HepG2 (cell line): ENCODE measurements at regions not wholly inside any gene's neighbourhood (a gene's known extent, or its start where the extent isn't known, plus 50 kb on each side); places are given as distances from the start of the nearest gene placed in this dataset.

Experiments
- ATAC-seq: fragments of 200-7000 bp; cut with Tn5 transposase; 3 replicates; pipeline ENCODE4 v1.9.1; 2020; ENCODE audit warnings: mild to moderate bottlenecking, moderate library complexity
- BruUV-seq: library from RNA; stranded (reverse); fragments of 400-500 nt; replicated peaks from 2 replicates; lab custom pipeline; 2021; lab: Mats Ljungman, UMichigan
- CTCF ChIA-PET: fragments of 300-600 bp; formaldehyde crosslinking; extraction: SDS; loops from one replicate; lab custom pipeline; 2021; ENCODE audit warnings: low total read pairs, inconsistent platforms, low intra/inter-chr PET ratio; lab: Yijun Ruan, JAX
- POLR2A ChIA-PET: fragments of 350-600 bp; sonication (Branson Sonifier 250); formaldehyde crosslinking; loops from one replicate; lab custom pipeline; 2020; ENCODE audit warnings: antibody characterized with exemption, inconsistent platforms; lab: Yijun Ruan, JAX
- DNase-seq: peaks from one replicate; pipeline ENCODE4 v3.0.0-alpha.2; 2015; ENCODE audit warnings: low spot score
- FAIRE-seq: peaks from 3 replicates; lab custom pipeline; 2011; peaks lifted over from hg19 to GRCh38; lab: Jason Lieb, UNC
- H2AFZ ChIP-seq: one replicate; pipeline ENCODE4 v1.6.1; 2011; ENCODE audit warnings: low read length, inconsistent platforms
- H3K27ac ChIP-seq: fragments of 300-600 bp; 3 replicates; pipeline ENCODE4 v1.8.0; 2011; ENCODE audit warnings: mixed run types, mild to moderate bottlenecking, mixed read lengths, low read length, inconsistent platforms; ENCODE audit not compliant: insufficient read depth; ENCODE audit errors: extremely low read length
- H3K27me3 ChIP-seq, 2 experiments: fragments of 200-600 bp in 1 of 2; 2 replicates in 1 of 2; 3 replicates in 1 of 2; pipeline versions ENCODE4 v1.6.0 to v1.8.0; 2011; ENCODE audit warnings: low read length in 2 of 2, mild to moderate bottlenecking in 2 of 2, moderate library complexity in 2 of 2, inconsistent platforms in 1 of 2; ENCODE audit not compliant: insufficient read depth in 2 of 2, control insufficient read depth in 1 of 2
- H3K36me3 ChIP-seq, 2 experiments: fragments of 200-600 bp in 1 of 2; replicated peaks in 1 of 2; 2 replicates in 1 of 2; 3 replicates in 1 of 2; pipeline versions ENCODE4 v1.5.1 to v1.8.0; 2011; ENCODE audit warnings: low read length in 2 of 2, inconsistent platforms in 1 of 2; ENCODE audit not compliant: insufficient read depth in 2 of 2, control insufficient read depth in 1 of 2
- H3K4me1 ChIP-seq: 2 replicates; pipeline ENCODE4 v1.5.1; 2012; ENCODE audit warnings: low read length, inconsistent platforms; ENCODE audit not compliant: insufficient read depth
- H3K4me2 ChIP-seq: 2 replicates; pipeline ENCODE4 v1.6.0; 2011; ENCODE audit warnings: low read depth, low read length, inconsistent platforms
- H3K4me3 ChIP-seq, 3 experiments: fragments of 200-600 bp in 1 of 3; sonication (generic), shearing (Covaris generic) in 1 of 3; replicated peaks in 1 of 3; 2 replicates each; pipeline ENCODE4 v1.5.1; 2011 to 2016; ENCODE audit warnings: low read length in 3 of 3, inconsistent platforms in 2 of 3, low read depth in 2 of 3, mild to moderate bottlenecking in 2 of 3, control low read depth in 1 of 3, mixed read lengths in 1 of 3; ENCODE audit not compliant: insufficient read depth in 1 of 3
- H3K79me2 ChIP-seq: one replicate; pipeline ENCODE4 v1.6.1; 2011; ENCODE audit warnings: low read length, inconsistent platforms; ENCODE audit not compliant: insufficient read depth
- H3K9ac ChIP-seq: 2 replicates; pipeline ENCODE4 v1.6.0; 2011; ENCODE audit warnings: mild to moderate bottlenecking, low read depth, low read length, inconsistent platforms; ENCODE audit not compliant: insufficient read depth
- H3K9me3 ChIP-seq: 2 replicates; pipeline ENCODE4 v1.5.1; 2012; ENCODE audit warnings: mild to moderate bottlenecking, low read length
- H4K20me1 ChIP-seq: 2 replicates; pipeline ENCODE4 v1.6.0; 2011; ENCODE audit warnings: inconsistent platforms, mild to moderate bottlenecking, low read length, moderate library complexity; ENCODE audit not compliant: insufficient read depth
- ATAD3A ChIP-seq: sonication (generic); formaldehyde crosslinking; IDR thresholded peaks from 2 replicates; pipeline ENCODE4 v1.4.0; 2020; ENCODE audit warnings: missing genetic modification reagents
- HCFC1 ChIP-seq: fragments of 150-350 bp; IDR thresholded peaks from 2 replicates; pipeline ENCODE4 v1.6.1; 2014; ENCODE audit warnings: low read depth, low read length
- HNF1B ChIP-seq: sonication (generic); formaldehyde crosslinking; IDR thresholded peaks from 2 replicates; pipeline ENCODE4 v1.5.1; 2020; ENCODE audit warnings: mild to moderate bottlenecking, moderate library complexity, missing genetic modification reagents
- KAT2B ChIP-seq: fragments of 150-350 bp; IDR thresholded peaks from 2 replicates; pipeline ENCODE4 v1.6.1; 2014; ENCODE audit warnings: low read depth, low read length, borderline replicate concordance
- NR2F6 ChIP-seq, 2 experiments: IDR thresholded peaks; 2 replicates each; pipeline ENCODE4 v1.6.1; 2016; ENCODE audit warnings: antibody characterized with exemption in 1 of 2, mild to moderate bottlenecking in 1 of 2
- NR3C1 ChIP-seq: sonication (generic); formaldehyde crosslinking; IDR thresholded peaks from 2 replicates; pipeline ENCODE4 v1.4.0; 2020; ENCODE audit warnings: missing genetic modification reagents
- NRL ChIP-seq: sonication (generic); formaldehyde crosslinking; IDR thresholded peaks from 2 replicates; pipeline ENCODE4 v1.5.0; 2020; ENCODE audit warnings: missing genetic modification reagents, mild to moderate bottlenecking, moderate library complexity, borderline replicate concordance
- RFX1 ChIP-seq: fragments of 450-650 bp; IDR thresholded peaks from 2 replicates; pipeline ENCODE4 v1.6.1; 2017
- SNRNP70 ChIP-seq: fragments of 200-400 bp; formaldehyde crosslinking; IDR thresholded peaks from 2 replicates; pipeline ENCODE4 v1.6.1; 2017; ENCODE audit warnings: mild to moderate bottlenecking, low read depth, low read length, moderate library complexity
- SRSF1 ChIP-seq: fragments of 200-400 bp; formaldehyde crosslinking; optimal IDR thresholded peaks from 2 replicates; pipeline ENCODE3; 2017; ENCODE audit warnings: mild to moderate bottlenecking, low read depth, low read length, moderate library complexity
- SRSF4 ChIP-seq: fragments of 200-400 bp; formaldehyde crosslinking; IDR thresholded peaks from one replicate; pipeline ENCODE4 v1.6.1; 2018; ENCODE audit warnings: mild to moderate bottlenecking, low read depth, low read length, moderate library complexity; ENCODE audit not compliant: poor library complexity, severe bottlenecking
- ZC3H13 ChIP-seq: sonication (generic); formaldehyde crosslinking; IDR thresholded peaks from 2 replicates; pipeline ENCODE4 v1.8.1; 2023; ENCODE audit warnings: mild to moderate bottlenecking, missing genetic modification reagents, moderate library complexity
- ZNF607 ChIP-seq: sonication (generic); formaldehyde crosslinking; IDR thresholded peaks from 2 replicates; pipeline ENCODE4 v1.5.1; 2020; ENCODE audit warnings: missing genetic modification reagents, mild to moderate bottlenecking, borderline replicate concordance
- ZNF629 ChIP-seq: sonication (generic); formaldehyde crosslinking; conservative IDR thresholded peaks from 2 replicates; pipeline ENCODE4 v1.5.0; 2020; ENCODE audit warnings: missing genetic modification reagents
- ZNF792 ChIP-seq: IDR thresholded peaks from 2 replicates; pipeline ENCODE4 v1.6.1; 2016
- WGBS: methylation state at CpG from one replicate; pipeline ENCODE4 v1.1.6; 2017; ENCODE audit warnings: low lambda C conversion rate; 5-methylcytosine and 5-hydroxymethylcytosine counted together
- in situ Hi-C: cut with HindIII; loops from 2 replicates; pipeline ENCODE4 v1.10.0; 2017; ENCODE audit warnings: low pct_unique_long_range_greater_than_20kb; ENCODE audit not compliant: extremely low pct_ligation_motif_present
- intact Hi-C: fragments of 100-400 bp; cut with micrococcal nuclease; formaldehyde crosslinking; loops from one replicate; pipeline ENCODE4 v1.10.0; 2022; ENCODE audit not compliant: unreplicated experiment
- TF ChIP-seq, protein P1 (sequence below): sonication (generic); formaldehyde crosslinking; IDR thresholded peaks from 2 replicates; pipeline ENCODE4 v1.4.0; 2020; ENCODE audit warnings: mild to moderate bottlenecking, missing genetic modification reagents

DNA sequence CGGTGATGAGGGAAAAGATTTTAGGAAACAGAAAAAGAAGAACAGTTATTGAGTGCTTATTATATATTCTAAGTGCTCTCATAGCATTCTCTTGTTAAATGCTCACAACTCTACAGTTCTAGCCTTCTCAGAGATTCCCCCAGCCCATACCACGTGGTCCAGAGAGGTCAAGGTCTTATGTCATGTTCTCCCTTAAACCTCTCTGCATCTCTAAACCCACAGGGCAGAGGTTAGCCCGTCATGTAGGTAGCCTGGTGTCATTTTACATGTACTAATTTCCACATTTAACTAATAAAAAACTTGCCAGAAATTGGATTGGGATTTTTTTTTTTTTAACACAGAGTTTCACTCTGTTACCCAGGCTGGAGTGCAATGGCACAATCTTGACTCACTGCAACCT is 178.0 kb downstream of the CEMIP2 start:
- DNase-seq, result no peak
- CTCF ChIA-PET, result no interaction called here
- Histone ChIP-seq H3K9ac (no peak overlapping the region), H3K4me3 (no peak overlapping the region), H3K9me3 (no peaks in the 10 kb centered on the region), H4K20me1 (no peaks in the 10 kb centered on the region), H3K4me1 (peaks cover 15% of the 10 kb centered on the region), H3K27ac (no peak overlapping the region), H3K4me2 (no peak overlapping the region), H3K27me3 (no peaks in the 10 kb centered on the region; a peak in 1 of 5 replicates), H2AFZ (no peak overlapping the region), H3K79me2 (no peaks in the 10 kb centered on the region), H3K36me3 (no peaks in the 10 kb centered on the region)
- 1% methylated on average over 3 of the region's 3 CpGs for WGBS
- no peak for ATAC-seq
- POLR2A ChIA-PET, result no interaction called here
- BruUV-seq, result no TSS peak
- in situ Hi-C loops (no loop called here), intact Hi-C loops (no loop called here)
- TF ChIP-seq SRSF4, result no peak
- 0 out of 2 replicates have a peak, but pooled peaks have one; percentile 39 for TF ChIP-seq NR2F6 (IDR thresholded peaks at IDR 0.05)
- TF ChIP-seq NR2F6 (CRISPR knock-in tag; IDR thresholded peaks at IDR 0.05), result no peak
- no peak for FAIRE-seq

- ChIA-PET POLR2A (no interaction called here), CTCF (no interaction called here)
- DNase-seq (no peak), FAIRE-seq (no peak), ATAC-seq (no peak)
- Histone ChIP-seq H3K4me2 (no peak overlapping the region), H3K4me1 (peaks cover 15% of the 10 kb centered on the region), H3K79me2 (no peaks in the 10 kb centered on the region), H3K27me3 (no peaks in the 10 kb centered on the region; a peak in 1 of 5 replicates), H3K9ac (no peak overlapping the region), H4K20me1 (no peaks in the 10 kb centered on the region), H3K4me3 (no peak overlapping the region), H3K9me3 (no peaks in the 10 kb centered on the region), H3K27ac (no peak overlapping the region), H2AFZ (no peak overlapping the region), H3K36me3 (no peaks in the 10 kb centered on the region)
- intact Hi-C loops, result no loop called here
- 6% methylated on average over 6 of the region's 6 CpGs for WGBS
- in situ Hi-C loops, result no loop called here
- BruUV-seq, result no TSS peak
- TF ChIP-seq, protein P1, sequence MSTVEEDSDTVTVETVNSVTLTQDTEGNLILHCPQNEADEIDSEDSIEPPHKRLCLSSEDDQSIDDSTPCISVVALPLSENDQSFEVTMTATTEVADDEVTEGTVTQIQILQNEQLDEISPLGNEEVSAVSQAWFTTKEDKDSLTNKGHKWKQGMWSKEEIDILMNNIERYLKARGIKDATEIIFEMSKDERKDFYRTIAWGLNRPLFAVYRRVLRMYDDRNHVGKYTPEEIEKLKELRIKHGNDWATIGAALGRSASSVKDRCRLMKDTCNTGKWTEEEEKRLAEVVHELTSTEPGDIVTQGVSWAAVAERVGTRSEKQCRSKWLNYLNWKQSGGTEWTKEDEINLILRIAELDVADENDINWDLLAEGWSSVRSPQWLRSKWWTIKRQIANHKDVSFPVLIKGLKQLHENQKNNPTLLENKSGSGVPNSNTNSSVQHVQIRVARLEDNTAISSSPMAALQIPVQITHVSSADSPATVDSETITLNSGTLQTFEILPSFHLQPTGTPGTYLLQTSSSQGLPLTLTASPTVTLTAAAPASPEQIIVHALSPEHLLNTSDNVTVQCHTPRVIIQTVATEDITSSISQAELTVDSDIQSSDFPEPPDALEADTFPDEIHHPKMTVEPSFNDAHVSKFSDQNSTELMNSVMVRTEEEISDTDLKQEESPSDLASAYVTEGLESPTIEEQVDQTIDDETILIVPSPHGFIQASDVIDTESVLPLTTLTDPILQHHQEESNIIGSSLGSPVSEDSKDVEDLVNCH (CRISPR knock-in tag), result no peak
- TF ChIP-seq SRSF1 (no peak), HNF1B (CRISPR knock-in tag) (no peak), KAT2B (no peak), NRL (CRISPR knock-in tag) (no peak), HCFC1 (no peak), ZNF607 (CRISPR knock-in tag) (no peak), ZNF629 (CRISPR knock-in tag) (no peak), ATAD3A (CRISPR knock-in tag) (no peak), ZC3H13 (CRISPR knock-in tag) (no peak), SNRNP70 (no peak), RFX1 (no peak), ZNF792 (no peak), NR3C1 (no peak)
These were observed 178.7 kb downstream of the CEMIP2 start for GRCh38 chr9:71589612-71590011.
